Renal pelvis (tissue), 1 donor: ENCODE measurements at regions not wholly inside any gene's neighbourhood (a gene's known extent, or its start where the extent isn't known, plus 50 kb on each side); places are given as distances from the start of the nearest gene placed in this dataset.

Experiments used
- DNase-seq: peaks from one replicate; pipeline ENCODE4 v3.0.0-alpha.2; 2013

GRCh38 chr1:59025898-59026426, 242.1 kb upstream of the JUN start:
- no peak for DNase-seq

- DNase-seq = no peak
Observed at GRCh38 chr1:59026472-59026948, 242.7 kb upstream of the JUN start.

GRCh38 chr1:59027177-59027576, 243.3 kb upstream of the JUN start:
- no peak for DNase-seq

GRCh38 chr1:59028048-59028447, 244.2 kb upstream of the JUN start:
- no peak for DNase-seq

GRCh38 chr1:59029411-59030167, 245.7 kb upstream of the JUN start:
- peak; percentile 81 for DNase-seq

- DNase-seq = no peak
Observed at GRCh38 chr1:59032228-59032627, 248.4 kb upstream of the JUN start.

- DNase-seq = no peak
Observed at GRCh38 chr1:59033761-59034160, 249.9 kb upstream of the JUN start.

- peak; percentile 74 for DNase-seq
Observed at GRCh38 chr1:59034925-59035324, 251.1 kb upstream of the JUN start.

- no peak for DNase-seq
Observed at GRCh38 chr1:59039551-59039950, 255.7 kb upstream of the JUN start.

- no peak for DNase-seq
Observed at GRCh38 chr1:59040486-59040885, 256.4 kb upstream of the FGGY start.

- DNase-seq = no peak
Observed at GRCh38 chr1:59041646-59042277, 255.1 kb upstream of the FGGY start.

GRCh38 chr1:59043796-59044195, 253.1 kb upstream of the FGGY start:
- DNase-seq = no peak

- no peak for DNase-seq
Observed at GRCh38 chr1:59044535-59045121, 252.3 kb upstream of the FGGY start.

- no peak for DNase-seq
Observed at GRCh38 chr1:59045137-59045536, 251.8 kb upstream of the FGGY start.

GRCh38 chr1:59045636-59046035, 251.3 kb upstream of the FGGY start:
- no peak for DNase-seq

- no peak for DNase-seq
Observed at GRCh38 chr1:59046134-59046533, 250.8 kb upstream of the FGGY start.

GRCh38 chr1:59046730-59047157, 250.2 kb upstream of the FGGY start:
- no peak for DNase-seq

- no peak for DNase-seq
Observed at GRCh38 chr1:59051007-59051406, 245.9 kb upstream of the FGGY start.

- DNase-seq = no peak
Observed at GRCh38 chr1:59052166-59052590, 244.7 kb upstream of the FGGY start.

GRCh38 chr1:59054172-59054571, 242.7 kb upstream of the FGGY start:
- no peak for DNase-seq

- DNase-seq = no peak
Observed at GRCh38 chr1:59055908-59056719, 240.8 kb upstream of the FGGY start.

- DNase-seq = peak; percentile 87
Observed at GRCh38 chr1:59057211-59057694, 239.6 kb upstream of the FGGY start.
